ENCODE measurements at regions not wholly inside any gene's neighbourhood (a gene's known extent, or its start where the extent isn't known, plus 50 kb on each side); places are given as distances from the start of the nearest gene placed in this dataset.

DNA sequence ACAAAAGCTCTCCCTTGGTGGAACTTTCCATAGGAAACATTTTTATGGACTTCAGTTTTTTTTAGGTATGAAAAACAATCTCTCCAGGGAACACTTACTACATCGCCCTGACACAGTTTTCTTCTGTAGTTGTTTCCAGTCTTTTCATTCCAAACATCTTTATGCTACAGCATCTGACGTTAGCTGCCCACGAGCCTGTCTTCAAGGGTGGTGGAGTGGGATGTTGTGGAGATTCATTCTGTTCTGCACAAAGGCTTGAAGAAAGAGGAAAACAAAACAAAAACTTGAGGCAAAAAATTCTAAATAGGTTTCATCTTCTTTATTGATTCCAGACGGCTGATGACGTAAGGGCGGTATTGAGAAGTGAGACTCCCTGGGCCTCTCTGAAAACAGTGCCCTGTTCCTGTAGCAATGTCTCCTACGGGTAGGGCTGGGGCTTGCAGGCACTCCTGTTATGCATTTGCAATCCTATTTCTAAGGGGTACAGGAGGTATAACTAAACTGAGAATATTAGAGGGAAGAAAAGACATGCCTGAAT, 375.0 kb downstream of the RNF144A start:
- Histone ChIP-seq H3K4ac (ENCODE audit: low read depth, low read length) (no peak overlapping the region), H3K56ac (ENCODE audit: insufficient read length, low read depth, low read length) (no peak overlapping the region), H4K91ac (ENCODE audit: insufficient read length, low read depth, low read length) (no peak overlapping the region), H3K27me3 (ENCODE audit: insufficient read depth, low read length) (no peaks in the 10 kb centered on the region), H3K79me1 (ENCODE audit: insufficient read depth, low read depth, low read length, poor library complexity, severe bottlenecking) (no peaks in the 10 kb centered on the region), H3K9me3 (ENCODE audit: control insufficient read depth, low read depth, low read length) (no peaks in the 10 kb centered on the region), H4K20me1 (ENCODE audit: control insufficient read depth, insufficient read depth, insufficient read length) (no peaks in the 10 kb centered on the region), H2BK20ac (ENCODE audit: low read depth, low read length, poor library complexity, severe bottlenecking) (no peak overlapping the region), H3K23me2 (ENCODE audit: insufficient read length, low read depth, low read length, poor library complexity, severe bottlenecking) (no peaks in the 10 kb centered on the region), H3K4me2 (ENCODE audit: insufficient read depth, insufficient read length, low read length) (no peak overlapping the region), H3K18ac (ENCODE audit: insufficient read length, low read depth, low read length) (no peak overlapping the region), H2AK5ac (ENCODE audit: insufficient read length, low read length) (no peak overlapping the region), H4K5ac (ENCODE audit: insufficient read length, low read depth, low read length) (no peak overlapping the region), H3K27ac (ENCODE audit: insufficient read length, low read depth, low read length) (no peak overlapping the region), H3T11ph (ENCODE audit: low read length) (no peak overlapping the region), H3K4me1 (ENCODE audit: insufficient read depth, low read length) (peaks cover 1% of the 10 kb centered on the region; the same call in 1 of the 2 replicates), H3K9ac (ENCODE audit: extremely low read depth, insufficient read length, low read length) (no peak overlapping the region), H2BK15ac (ENCODE audit: low read depth, low read length) (no peak overlapping the region), H2BK120ac (ENCODE audit: low read depth, low read length, poor library complexity, severe bottlenecking) (no peak overlapping the region), H2BK12ac (ENCODE audit: insufficient read length, low read depth, low read length) (no peak overlapping the region), H3K79me2 (ENCODE audit: insufficient read depth, low read length) (no peaks in the 10 kb centered on the region), H4K8ac (replicated peaks; ENCODE audit: insufficient read length, low read depth, low read length) (no peak overlapping the region), H2AFZ (ENCODE audit: low read length) (no peak overlapping the region), H3K14ac (ENCODE audit: insufficient read depth, low read length) (no peak overlapping the region), H2BK5ac (ENCODE audit: insufficient read length, low read length) (no peak overlapping the region), H3K23ac (ENCODE audit: insufficient read length, low read depth, low read length) (no peak overlapping the region)
- H3K36me3 Mint-ChIP-seq (ENCODE audit: insufficient read depth in 1 of 3, low read depth in 3 of 3), result no peaks in the 10 kb centered on the region; a peak in 1 of 7 replicates
- TF ChIP-seq, protein P1, sequence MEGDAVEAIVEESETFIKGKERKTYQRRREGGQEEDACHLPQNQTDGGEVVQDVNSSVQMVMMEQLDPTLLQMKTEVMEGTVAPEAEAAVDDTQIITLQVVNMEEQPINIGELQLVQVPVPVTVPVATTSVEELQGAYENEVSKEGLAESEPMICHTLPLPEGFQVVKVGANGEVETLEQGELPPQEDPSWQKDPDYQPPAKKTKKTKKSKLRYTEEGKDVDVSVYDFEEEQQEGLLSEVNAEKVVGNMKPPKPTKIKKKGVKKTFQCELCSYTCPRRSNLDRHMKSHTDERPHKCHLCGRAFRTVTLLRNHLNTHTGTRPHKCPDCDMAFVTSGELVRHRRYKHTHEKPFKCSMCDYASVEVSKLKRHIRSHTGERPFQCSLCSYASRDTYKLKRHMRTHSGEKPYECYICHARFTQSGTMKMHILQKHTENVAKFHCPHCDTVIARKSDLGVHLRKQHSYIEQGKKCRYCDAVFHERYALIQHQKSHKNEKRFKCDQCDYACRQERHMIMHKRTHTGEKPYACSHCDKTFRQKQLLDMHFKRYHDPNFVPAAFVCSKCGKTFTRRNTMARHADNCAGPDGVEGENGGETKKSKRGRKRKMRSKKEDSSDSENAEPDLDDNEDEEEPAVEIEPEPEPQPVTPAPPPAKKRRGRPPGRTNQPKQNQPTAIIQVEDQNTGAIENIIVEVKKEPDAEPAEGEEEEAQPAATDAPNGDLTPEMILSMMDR (conservative IDR thresholded peaks at IDR 0.05), result no peak
- H3K27me3 Mint-ChIP-seq (ENCODE audit: low read depth), result no peaks in the 10 kb centered on the region
- peaks cover 6 to 8% of the 10 kb centered on the region in 2 experiments for H3K4me1 Mint-ChIP-seq
- no peak for DNase-seq
- H3K4me3 Mint-ChIP-seq, result no peak overlapping the region
- no peak overlapping the region for H3K27ac Mint-ChIP-seq
- WGBS (ENCODE audit: extremely low coverage, insufficient read length, low lambda C conversion rate), result no CpG with 5 or more reads among the region's 7 CpGs
- H3K9me3 Mint-ChIP-seq, result no peaks in the 10 kb centered on the region

Measured in H9 (cell line).